T-cell (primary cell): ENCODE measurements at regions not wholly inside any gene's neighbourhood (a gene's known extent, or its start where the extent isn't known, plus 50 kb on each side); places are given as distances from the start of the nearest gene placed in this dataset.

Experiments
- ATAC-seq, 4 experiments: fragments of 200-7000 bp in 3 of 4; fragments of 150-1000 bp in 1 of 4; cut with Tn5 transposase; replicated peaks in 1 of 4; 1 replicate in 3 of 4; 2 replicates in 1 of 4; pipeline ENCODE4 v1.10.0; 2021; ENCODE audit warnings: moderate library complexity in 3 of 4, mild to moderate bottlenecking in 2 of 4, moderate number of reproducible peaks in 1 of 4
- CTCF ChIA-PET, 2 donors: fragments of 300-600 bp; sonication (Branson Sonifier 250); formaldehyde crosslinking; loops; one replicate each; lab custom pipeline; 2022; ENCODE audit warnings: antibody characterized with exemption in 2 of 2; lab: Charles Lee
- POLR2A ChIA-PET, 2 donors: fragments of 300-600 bp; sonication (Branson Sonifier 250); formaldehyde crosslinking; loops; one replicate each; lab custom pipeline; 2022; ENCODE audit warnings: antibody characterized with exemption in 2 of 2; lab: Charles Lee
- DNase-seq, 35 experiments: peaks; one replicate each; pipeline versions ENCODE4 v3.0.0 to v3.0.0-alpha.2; 2013 to 2023
- H3K27ac ChIP-seq: one replicate; pipeline ENCODE4 v1.5.1; 2013; ENCODE audit warnings: low read length
- H3K27me3 ChIP-seq, 2 experiments: replicated peaks in 1 of 2; 1 replicate in 1 of 2; 2 replicates in 1 of 2; pipeline versions ENCODE4 v1.6.1 to v1.7.0; 2013; ENCODE audit warnings: low read length in 1 of 2, mixed read lengths in 1 of 2; ENCODE audit not compliant: control insufficient read depth in 2 of 2, insufficient read depth in 2 of 2; ENCODE audit errors: extremely low read depth in 1 of 2
- H3K36me3 ChIP-seq, 2 donors: 1 replicate in 1 of 2; 2 replicates in 1 of 2; pipeline versions ENCODE4 v1.6.1 to v1.7.0; 2013; ENCODE audit warnings: low read length in 1 of 2; ENCODE audit not compliant: control insufficient read depth in 2 of 2, insufficient read depth in 1 of 2; ENCODE audit errors: extremely low read depth in 1 of 2
- H3K4me1 ChIP-seq, 2 experiments: 1 replicate in 1 of 2; 2 replicates in 1 of 2; pipeline versions ENCODE4 v1.6.1 to v1.7.0; 2013; ENCODE audit warnings: low read length in 2 of 2, mixed read lengths in 1 of 2; ENCODE audit not compliant: insufficient read depth in 2 of 2, control insufficient read depth in 1 of 2; ENCODE audit errors: extremely low read depth in 1 of 2
- H3K4me3 ChIP-seq, 2 donors: 1 replicate in 1 of 2; 2 replicates in 1 of 2; pipeline versions ENCODE4 v1.5.1 to v1.7.0; 2013; ENCODE audit warnings: mild to moderate bottlenecking in 2 of 2, low read length in 1 of 2, moderate library complexity in 1 of 2; ENCODE audit not compliant: control insufficient read depth in 1 of 2; ENCODE audit errors: extremely low read depth in 1 of 2
- H3K9me3 ChIP-seq: 2 replicates; pipeline ENCODE4 v1.7.0; 2013
- H3K27ac Mint-ChIP-seq, 2 donors: one replicate each; pipeline ENCODE4 v1.8.0; 2020 to 2021; ENCODE audit warnings: mild to moderate bottlenecking in 2 of 2, mixed read lengths in 2 of 2
- H3K27me3 Mint-ChIP-seq, 2 donors: one replicate each; pipeline ENCODE4 v1.8.0; 2021 to 2022; ENCODE audit warnings: mixed read lengths in 2 of 2
- H3K36me3 Mint-ChIP-seq: one replicate; pipeline ENCODE4 v1.8.0; 2021; ENCODE audit warnings: mixed read lengths
- H3K4me1 Mint-ChIP-seq, 3 donors: one replicate each; pipeline ENCODE4 v1.8.0; 2020 to 2022; ENCODE audit warnings: mixed read lengths in 3 of 3, mild to moderate bottlenecking in 1 of 3
- H3K4me3 Mint-ChIP-seq, 3 donors: one replicate each; pipeline ENCODE4 v1.8.0; 2020 to 2022; ENCODE audit warnings: mild to moderate bottlenecking in 3 of 3, mixed read lengths in 3 of 3, moderate library complexity in 3 of 3
- H3K9me3 Mint-ChIP-seq, 3 donors: one replicate each; pipeline ENCODE4 v1.8.0; 2020 to 2022; ENCODE audit warnings: mixed read lengths in 3 of 3
- WGBS: methylation state at CpG from one replicate; pipeline ENCODE4 v1.1.5; 2013; ENCODE audit warnings: missing lambda C conversion rate; ENCODE audit not compliant: insufficient coverage; 5-methylcytosine and 5-hydroxymethylcytosine counted together

- Mint-ChIP-seq H3K27ac (no peak overlapping the region), H3K9me3 (peaks cover 0 to 3% (median 2%) of the 10 kb centered on the region in 3 donors), H3K4me3 (no peak overlapping the region), H3K27me3 (no peaks in the 10 kb centered on the region), H3K4me1 (no peaks in the 10 kb centered on the region), H3K36me3 (no peaks in the 10 kb centered on the region)
- no peaks in the 10 kb centered on the region for H3K9me3 ChIP-seq
- H3K4me1 ChIP-seq = no peaks in the 10 kb centered on the region
- H3K4me3 ChIP-seq = no peak overlapping the region
- WGBS = no CpG with 5 or more reads among the region's 2 CpGs
- ChIA-PET CTCF (no interaction called here), POLR2A (no interaction called here)
- H3K27me3 ChIP-seq = no peaks in the 10 kb centered on the region
- DNase-seq = no peak
- H3K27ac ChIP-seq = no peak overlapping the region
- H3K36me3 ChIP-seq = no peaks in the 10 kb centered on the region
- no peak for ATAC-seq
Observed at GRCh38 chr4:18733961-18734360, 712.4 kb upstream of the LCORL start.

- peaks cover 0 to 7% (median 3%) of the 10 kb centered on the region in 3 donors for H3K9me3 Mint-ChIP-seq
- WGBS = 0% methylated on average over 1 of the region's 1 CpG
Observed at GRCh38 chr4:18722748-18723191, 701.2 kb upstream of the LCORL start.

GRCh38 chr4:18698119-18698883 is 676.7 kb upstream of the LCORL start:
- DNase-seq (no peak), ATAC-seq (no peak)
- 46% methylated on average over 6 of the region's 10 CpGs for WGBS
- H3K27me3 Mint-ChIP-seq = peaks cover 0 to 3% of the 10 kb centered on the region in 2 donors
- Histone ChIP-seq H3K27ac (no peak overlapping the region), H3K27me3 (peaks cover 0 to 2% of the 10 kb centered on the region in 2 experiments), H3K9me3 (no peaks in the 10 kb centered on the region), H3K4me1 (no peaks in the 10 kb centered on the region), H3K36me3 (no peaks in the 10 kb centered on the region), H3K4me3 (no peak overlapping the region)
- H3K4me1 Mint-ChIP-seq = no peaks in the 10 kb centered on the region
- H3K4me3 Mint-ChIP-seq = no peak overlapping the region
- no peaks in the 10 kb centered on the region for H3K36me3 Mint-ChIP-seq
- POLR2A ChIA-PET = no interaction called here
- peaks cover 0 to 4% (median 0%) of the 10 kb centered on the region in 3 donors for H3K9me3 Mint-ChIP-seq
- H3K27ac Mint-ChIP-seq = no peak overlapping the region
- CTCF ChIA-PET = no interaction called here

More at GRCh38 chr4:18722748-18723191, 701.2 kb upstream of the LCORL start:
- Histone ChIP-seq H3K4me1 (no peaks in the 10 kb centered on the region), H3K36me3 (no peaks in the 10 kb centered on the region), H3K4me3 (no peak overlapping the region), H3K27ac (no peak overlapping the region), H3K27me3 (no peaks in the 10 kb centered on the region), H3K9me3 (no peaks in the 10 kb centered on the region)
- ChIA-PET CTCF (no interaction called here), POLR2A (no interaction called here)
- Mint-ChIP-seq H3K36me3 (no peaks in the 10 kb centered on the region), H3K4me3 (no peak overlapping the region), H3K27ac (no peak overlapping the region), H3K4me1 (no peaks in the 10 kb centered on the region), H3K27me3 (no peaks in the 10 kb centered on the region)
- ATAC-seq (no peak), DNase-seq (no peak)

GRCh38 chr4:18695733-18696527 is 674.4 kb upstream of the LCORL start:
- no peaks in the 10 kb centered on the region for H3K4me1 Mint-ChIP-seq
- Histone ChIP-seq H3K27me3 (peaks cover 0 to 2% of the 10 kb centered on the region in 2 experiments), H3K27ac (no peak overlapping the region), H3K4me1 (no peaks in the 10 kb centered on the region), H3K36me3 (no peaks in the 10 kb centered on the region), H3K9me3 (no peaks in the 10 kb centered on the region), H3K4me3 (no peak overlapping the region)
- no peaks in the 10 kb centered on the region for H3K9me3 Mint-ChIP-seq
- POLR2A ChIA-PET = no interaction called here
- no peak for DNase-seq
- no peak overlapping the region for H3K27ac Mint-ChIP-seq
- ATAC-seq = no peak
- H3K36me3 Mint-ChIP-seq = no peaks in the 10 kb centered on the region
- peaks cover 3% of the 10 kb centered on the region in 2 donors for H3K27me3 Mint-ChIP-seq
- 95% methylated on average over 16 of the region's 18 CpGs for WGBS
- no peak overlapping the region for H3K4me3 Mint-ChIP-seq
- CTCF ChIA-PET = no interaction called here

- H3K4me1 Mint-ChIP-seq = no peaks in the 10 kb centered on the region
- Histone ChIP-seq H3K27ac (no peak overlapping the region), H3K36me3 (no peaks in the 10 kb centered on the region), H3K27me3 (peaks cover 0 to 2% of the 10 kb centered on the region in 2 experiments), H3K9me3 (no peaks in the 10 kb centered on the region), H3K4me3 (no peak overlapping the region), H3K4me1 (no peaks in the 10 kb centered on the region)
- no peak overlapping the region for H3K4me3 Mint-ChIP-seq
- DNase-seq (no peak), ATAC-seq (no peak)
- POLR2A ChIA-PET = no interaction called here
- 56% methylated on average over 4 of the region's 9 CpGs for WGBS
- peaks cover 3 to 6% of the 10 kb centered on the region in 2 donors for H3K27me3 Mint-ChIP-seq
- H3K27ac Mint-ChIP-seq = no peak overlapping the region
- CTCF ChIA-PET = no interaction called here
- no peaks in the 10 kb centered on the region for H3K36me3 Mint-ChIP-seq
- no peaks in the 10 kb centered on the region for H3K9me3 Mint-ChIP-seq
Observed at GRCh38 chr4:18691431-18692200, 670.1 kb upstream of the LCORL start.

GRCh38 chr4:18690291-18690955 is 668.9 kb upstream of the LCORL start:
- no peaks in the 10 kb centered on the region for H3K4me1 Mint-ChIP-seq
- H3K4me1 ChIP-seq = no peaks in the 10 kb centered on the region
- no peak for DNase-seq
- no CpG with 5 or more reads among the region's 2 CpGs for WGBS
- POLR2A ChIA-PET = no interaction called here
- H3K9me3 Mint-ChIP-seq = no peaks in the 10 kb centered on the region
- no peak overlapping the region for H3K4me3 ChIP-seq
- CTCF ChIA-PET = no interaction called here
- H3K27me3 Mint-ChIP-seq = peaks cover 6% of the 10 kb centered on the region in 2 donors
- no peaks in the 10 kb centered on the region for H3K36me3 ChIP-seq
- H3K9me3 ChIP-seq = no peaks in the 10 kb centered on the region
- no peak for ATAC-seq
- H3K27ac ChIP-seq = no peak overlapping the region
- no peak overlapping the region for H3K4me3 Mint-ChIP-seq
- no peaks in the 10 kb centered on the region for H3K36me3 Mint-ChIP-seq
- no peak overlapping the region for H3K27ac Mint-ChIP-seq
- H3K27me3 ChIP-seq = no peaks in the 10 kb centered on the region
